GM10266 (cell line): ENCODE measurements at regions not wholly inside any gene's neighbourhood (a gene's known extent, or its start where the extent isn't known, plus 50 kb on each side); places are given as distances from the start of the nearest gene placed in this dataset.
"Not testable (repeated sequence)": the region's sequence is repeated elsewhere in the genome, so short reads cannot be mapped to it uniquely, and the experiment has no call there.

Experiments used
- DNase-seq: peaks from one replicate; pipeline ENCODE4 v3.0.0; 2012; ENCODE audit errors: extremely low spot score
- TF ChIP-seq, protein P1 (sequence below): IDR thresholded peaks from 2 replicates; pipeline ENCODE4 v1.5.1; 2012; ENCODE audit warnings: mild to moderate bottlenecking, low read depth; ENCODE audit not compliant: control insufficient read depth, insufficient read depth; ENCODE audit errors: missing control alignments

DNA sequence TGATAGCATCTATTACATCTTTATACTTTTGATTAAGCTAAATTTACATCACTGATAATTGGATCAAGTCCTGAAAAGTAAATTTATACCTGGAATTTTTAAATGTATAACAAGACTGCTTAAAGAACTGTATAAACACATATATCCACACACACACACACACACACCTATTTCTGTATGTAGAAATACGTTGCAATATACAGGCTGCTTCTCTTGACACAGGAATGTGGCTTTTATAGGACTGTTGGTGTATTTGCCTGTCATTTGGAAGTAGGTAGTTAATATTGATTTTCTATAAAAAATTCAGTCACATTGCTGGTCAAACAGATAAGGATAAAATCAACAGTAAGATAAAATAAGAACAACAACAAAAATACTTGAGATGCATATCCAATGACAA, 708.5 kb upstream of the RAG2 start:
- DNase-seq = no peak
- TF ChIP-seq, protein P1, sequence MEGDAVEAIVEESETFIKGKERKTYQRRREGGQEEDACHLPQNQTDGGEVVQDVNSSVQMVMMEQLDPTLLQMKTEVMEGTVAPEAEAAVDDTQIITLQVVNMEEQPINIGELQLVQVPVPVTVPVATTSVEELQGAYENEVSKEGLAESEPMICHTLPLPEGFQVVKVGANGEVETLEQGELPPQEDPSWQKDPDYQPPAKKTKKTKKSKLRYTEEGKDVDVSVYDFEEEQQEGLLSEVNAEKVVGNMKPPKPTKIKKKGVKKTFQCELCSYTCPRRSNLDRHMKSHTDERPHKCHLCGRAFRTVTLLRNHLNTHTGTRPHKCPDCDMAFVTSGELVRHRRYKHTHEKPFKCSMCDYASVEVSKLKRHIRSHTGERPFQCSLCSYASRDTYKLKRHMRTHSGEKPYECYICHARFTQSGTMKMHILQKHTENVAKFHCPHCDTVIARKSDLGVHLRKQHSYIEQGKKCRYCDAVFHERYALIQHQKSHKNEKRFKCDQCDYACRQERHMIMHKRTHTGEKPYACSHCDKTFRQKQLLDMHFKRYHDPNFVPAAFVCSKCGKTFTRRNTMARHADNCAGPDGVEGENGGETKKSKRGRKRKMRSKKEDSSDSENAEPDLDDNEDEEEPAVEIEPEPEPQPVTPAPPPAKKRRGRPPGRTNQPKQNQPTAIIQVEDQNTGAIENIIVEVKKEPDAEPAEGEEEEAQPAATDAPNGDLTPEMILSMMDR = no peak

DNA sequence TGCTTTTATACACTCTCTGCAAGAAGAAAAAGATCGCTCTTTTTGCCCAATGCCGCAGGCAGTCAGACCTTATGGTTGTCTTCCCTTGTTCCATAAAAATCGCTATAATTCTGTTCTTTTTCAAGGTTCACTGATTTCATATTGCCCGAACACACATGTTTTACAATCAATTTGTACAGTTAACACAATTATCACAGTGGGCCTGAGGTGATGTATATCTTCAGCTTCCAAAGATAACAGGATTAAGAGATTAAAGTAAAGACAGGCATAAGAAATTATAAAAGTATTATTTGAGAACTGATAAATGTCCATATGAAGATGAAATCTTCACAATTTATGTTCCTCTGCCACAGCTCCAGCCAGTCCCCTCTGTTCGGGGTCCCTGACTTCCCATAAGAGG, 703.4 kb upstream of the RAG2 start:
- not testable (repeated sequence) for DNase-seq

DNA sequence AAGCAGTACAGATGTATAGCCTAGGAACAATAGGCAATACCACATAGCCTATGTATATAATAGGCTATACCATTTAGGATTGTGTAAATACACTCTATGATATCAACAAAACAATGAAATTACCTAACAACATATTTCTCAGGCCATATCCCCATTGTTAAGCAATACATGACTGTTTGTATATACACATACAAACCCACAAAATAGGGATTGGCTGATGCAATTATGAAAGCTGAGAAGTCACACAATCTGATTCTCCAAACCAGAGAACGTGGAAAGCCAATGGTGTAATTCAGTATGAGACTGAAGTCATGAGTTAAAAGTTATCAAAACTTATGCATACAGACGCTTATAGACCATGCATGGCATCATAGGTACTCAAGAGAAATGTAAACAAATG, 700.1 kb upstream of the RAG2 start:
- DNase-seq = no peak
- TF ChIP-seq, protein P1 = no peak

DNA sequence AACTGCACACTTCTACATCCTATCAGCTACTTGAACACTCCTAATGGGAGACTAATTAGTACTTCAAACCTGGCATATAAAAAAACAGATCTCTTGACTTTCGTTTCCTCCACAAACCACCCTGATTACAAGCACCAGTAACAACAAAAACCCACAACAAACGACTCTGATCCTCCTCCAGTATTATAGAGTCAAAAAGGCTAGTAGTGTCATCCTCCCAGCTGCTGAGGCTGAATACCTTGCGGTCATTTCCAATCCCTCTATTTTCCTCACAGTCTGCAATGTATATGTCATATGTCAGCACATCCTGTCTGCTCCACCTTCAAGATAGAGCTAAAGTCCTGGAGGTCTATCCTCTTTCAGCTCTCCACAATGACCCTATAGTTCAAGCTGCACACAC, 688.9 kb upstream of the RAG2 start:
- no peak for DNase-seq
- TF ChIP-seq, protein P1 = no peak

DNA sequence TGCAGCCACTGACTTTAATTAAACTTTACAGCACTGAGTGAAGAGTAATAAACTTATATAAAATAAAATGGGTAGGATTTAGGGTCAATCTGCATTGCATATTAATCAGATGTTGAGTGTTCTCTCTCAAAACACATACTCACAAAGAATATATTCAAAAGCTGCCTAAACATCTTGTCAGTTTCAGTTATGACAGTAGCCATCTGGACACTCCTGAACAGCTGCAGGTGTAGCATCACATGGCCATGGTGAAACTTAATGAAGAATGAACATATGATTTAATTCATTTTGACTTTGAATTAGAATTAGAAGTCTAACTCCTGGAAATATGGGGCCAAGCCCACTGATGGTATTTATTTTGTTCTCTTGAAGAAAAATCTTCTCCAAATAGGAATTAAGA, 684.3 kb upstream of the RAG2 start:
- DNase-seq = no peak
- TF ChIP-seq, protein P1 = no peak

DNA sequence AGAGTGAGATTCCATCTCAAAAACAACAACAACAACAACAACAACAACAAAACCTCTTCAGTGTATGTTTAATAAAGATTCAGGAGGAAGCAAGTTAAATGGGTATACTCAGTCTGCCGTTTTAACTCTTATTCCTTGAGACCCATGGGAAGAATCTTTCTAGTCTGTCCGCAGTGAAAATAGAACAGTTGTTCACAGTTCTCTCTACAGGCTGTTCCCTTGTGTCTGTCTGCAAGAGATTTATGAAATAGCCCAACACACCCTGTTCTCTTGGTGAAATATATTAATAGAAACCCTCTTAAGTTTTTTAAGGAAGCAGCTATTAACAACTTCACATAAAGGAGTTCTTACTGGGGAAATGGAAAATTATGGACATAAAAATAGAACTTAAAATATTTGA, 682.2 kb upstream of the RAG2 start:
- DNase-seq = no peak

DNA sequence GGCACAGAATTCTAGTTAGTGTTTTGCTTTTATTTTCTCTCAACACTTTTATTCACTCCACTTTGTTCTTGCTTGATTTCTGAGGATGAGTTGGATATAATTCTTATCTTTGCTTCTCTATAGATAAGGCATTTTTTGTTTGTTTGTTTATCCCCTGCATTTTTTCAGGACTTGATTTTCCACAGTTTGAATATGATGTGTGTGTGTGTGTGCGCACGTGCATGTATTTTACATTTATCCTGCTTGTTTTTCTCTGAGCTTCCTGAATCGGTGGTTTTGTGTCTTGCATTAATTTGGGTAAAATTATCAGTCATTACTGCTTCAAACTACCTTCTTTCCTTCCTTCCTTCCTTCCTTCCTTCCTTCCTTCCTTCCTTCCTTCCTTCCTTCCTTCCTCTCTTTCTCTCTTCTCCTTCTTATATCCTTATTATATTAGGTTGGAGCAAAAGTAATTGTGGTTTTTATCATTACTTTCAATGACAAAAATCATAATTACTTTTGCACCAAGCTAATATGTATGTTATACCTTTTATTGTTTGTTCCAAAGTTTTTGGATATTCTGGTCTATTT, 679.9 kb upstream of the RAG2 start:
- no peak for DNase-seq
- TF ChIP-seq, protein P1 = no peak

More for the DNA sequence above, 682.2 kb upstream of the RAG2 start:
- TF ChIP-seq, protein P1 = no peak

DNA sequence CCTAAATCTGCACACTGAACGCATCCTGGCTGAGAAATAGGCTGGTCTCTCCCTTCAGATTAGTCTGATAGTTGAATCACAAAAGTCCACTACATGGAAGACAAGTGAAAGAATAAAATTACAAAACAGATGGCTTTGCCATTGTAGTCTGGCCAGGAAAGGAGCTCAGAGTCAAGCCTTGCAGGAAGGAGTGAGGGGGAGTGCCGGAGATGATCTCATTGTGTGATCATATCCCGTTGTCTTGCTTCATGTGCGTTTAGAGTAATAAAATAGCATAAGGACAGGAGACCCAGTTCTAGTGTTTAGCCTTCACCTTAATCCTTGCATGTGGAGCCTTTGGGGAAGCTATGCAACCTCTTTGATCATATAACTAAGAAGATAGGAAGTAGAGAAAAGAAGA, 666.7 kb upstream of the RAG2 start:
- DNase-seq = no peak
- TF ChIP-seq, protein P1 = no peak
